ENCODE measurements at regions not wholly inside any gene's neighbourhood (a gene's known extent, or its start where the extent isn't known, plus 50 kb on each side); places are given as distances from the start of the nearest gene placed in this dataset.

- Mint-ChIP-seq H3K27me3 (no peaks in the 10 kb centered on the region), H3K4me3 (no peak overlapping the region), H3K36me3 (no peaks in the 10 kb centered on the region), H3K9me3 (no peaks in the 10 kb centered on the region), H3K27ac (no peak overlapping the region), H3K4me1 (no peaks in the 10 kb centered on the region)
- ATAC-seq (ENCODE audit: low read depth) (no peak), DNase-seq (ENCODE audit: low spot score in 2 of 2) (no peak)
Observed at GRCh38 chr2:2853346-2853745, 522.3 kb upstream of the MYT1L start.

- no peak overlapping the region for H3K27ac Mint-ChIP-seq
Observed at GRCh38 chr2:2851806-2852777, 521.0 kb upstream of the MYT1L start.

GRCh38 chr2:2851316-2851715, 520.2 kb upstream of the MYT1L start:
- DNase-seq (ENCODE audit: low spot score in 2 of 2), result no peak
- H3K9me3 Mint-ChIP-seq, result no peaks in the 10 kb centered on the region
- no peaks in the 10 kb centered on the region for H3K4me1 Mint-ChIP-seq
- no peak overlapping the region for H3K4me3 Mint-ChIP-seq
- no peaks in the 10 kb centered on the region for H3K36me3 Mint-ChIP-seq
- no peaks in the 10 kb centered on the region for H3K27me3 Mint-ChIP-seq
- no peak for ATAC-seq (ENCODE audit: low read depth)
- no peak overlapping the region for H3K27ac Mint-ChIP-seq

More at GRCh38 chr2:2851806-2852777, 521.0 kb upstream of the MYT1L start:
- Mint-ChIP-seq H3K36me3 (no peaks in the 10 kb centered on the region), H3K4me3 (no peak overlapping the region), H3K27me3 (no peaks in the 10 kb centered on the region), H3K4me1 (no peaks in the 10 kb centered on the region), H3K9me3 (no peaks in the 10 kb centered on the region)
- ATAC-seq (ENCODE audit: low read depth), result no peak
- no peak for DNase-seq (ENCODE audit: low spot score in 2 of 2)

GRCh38 chr2:2850859-2851258, 519.8 kb upstream of the MYT1L start:
- Mint-ChIP-seq H3K9me3 (no peaks in the 10 kb centered on the region), H3K27ac (no peak overlapping the region), H3K4me3 (no peak overlapping the region), H3K27me3 (no peaks in the 10 kb centered on the region), H3K36me3 (no peaks in the 10 kb centered on the region), H3K4me1 (no peaks in the 10 kb centered on the region)
- ATAC-seq (ENCODE audit: low read depth) (no peak), DNase-seq (ENCODE audit: low spot score in 2 of 2) (no peak)

GRCh38 chr2:2850218-2850755, 519.2 kb upstream of the MYT1L start:
- H3K27ac Mint-ChIP-seq, result no peak overlapping the region
- no peaks in the 10 kb centered on the region for H3K27me3 Mint-ChIP-seq
- ATAC-seq (ENCODE audit: low read depth) (no peak), DNase-seq (ENCODE audit: low spot score in 2 of 2) (no peak)
- no peaks in the 10 kb centered on the region for H3K36me3 Mint-ChIP-seq
- H3K9me3 Mint-ChIP-seq, result no peaks in the 10 kb centered on the region
- no peaks in the 10 kb centered on the region for H3K4me1 Mint-ChIP-seq
- no peak overlapping the region for H3K4me3 Mint-ChIP-seq

GRCh38 chr2:2849464-2850217, 518.6 kb upstream of the MYT1L start:
- H3K27me3 Mint-ChIP-seq, result no peaks in the 10 kb centered on the region
- DNase-seq (ENCODE audit: low spot score in 2 of 2) (no peak), ATAC-seq (ENCODE audit: low read depth) (no peak)
- H3K27ac Mint-ChIP-seq, result no peak overlapping the region
- H3K4me1 Mint-ChIP-seq, result no peaks in the 10 kb centered on the region
- no peak overlapping the region for H3K4me3 Mint-ChIP-seq
- no peaks in the 10 kb centered on the region for H3K36me3 Mint-ChIP-seq
- no peaks in the 10 kb centered on the region for H3K9me3 Mint-ChIP-seq

- no peak overlapping the region for H3K27ac Mint-ChIP-seq
- H3K9me3 Mint-ChIP-seq, result no peaks in the 10 kb centered on the region
- no peaks in the 10 kb centered on the region for H3K4me1 Mint-ChIP-seq
- ATAC-seq (ENCODE audit: low read depth) (no peak), DNase-seq (ENCODE audit: low spot score in 2 of 2) (no peak)
- H3K27me3 Mint-ChIP-seq, result no peaks in the 10 kb centered on the region
- H3K36me3 Mint-ChIP-seq, result no peaks in the 10 kb centered on the region
- H3K4me3 Mint-ChIP-seq, result no peak overlapping the region
Observed at GRCh38 chr2:2848621-2849333, 517.7 kb upstream of the MYT1L start.

GRCh38 chr2:2848198-2848597, 517.1 kb upstream of the MYT1L start:
- no peaks in the 10 kb centered on the region for H3K9me3 Mint-ChIP-seq
- H3K27me3 Mint-ChIP-seq, result no peaks in the 10 kb centered on the region
- DNase-seq (ENCODE audit: low spot score in 2 of 2) (no peak), ATAC-seq (ENCODE audit: low read depth) (no peak)
- H3K4me3 Mint-ChIP-seq, result no peak overlapping the region
- no peaks in the 10 kb centered on the region for H3K4me1 Mint-ChIP-seq
- no peaks in the 10 kb centered on the region for H3K36me3 Mint-ChIP-seq
- no peak overlapping the region for H3K27ac Mint-ChIP-seq

GRCh38 chr2:2847209-2847676, 516.2 kb upstream of the MYT1L start:
- Mint-ChIP-seq H3K27ac (no peak overlapping the region), H3K4me1 (no peaks in the 10 kb centered on the region), H3K36me3 (no peaks in the 10 kb centered on the region), H3K27me3 (no peaks in the 10 kb centered on the region), H3K9me3 (no peaks in the 10 kb centered on the region), H3K4me3 (no peak overlapping the region)
- ATAC-seq (ENCODE audit: low read depth) (no peak), DNase-seq (ENCODE audit: low spot score in 2 of 2) (no peak)

- Mint-ChIP-seq H3K4me3 (no peak overlapping the region), H3K36me3 (no peaks in the 10 kb centered on the region), H3K27ac (no peak overlapping the region), H3K9me3 (no peaks in the 10 kb centered on the region), H3K4me1 (no peaks in the 10 kb centered on the region), H3K27me3 (no peaks in the 10 kb centered on the region)
- ATAC-seq (ENCODE audit: low read depth) (no peak), DNase-seq (ENCODE audit: low spot score in 2 of 2) (no peak)
Observed at GRCh38 chr2:2846332-2847208, 515.5 kb upstream of the MYT1L start.

- no peak overlapping the region for H3K27ac Mint-ChIP-seq
- DNase-seq (ENCODE audit: low spot score in 2 of 2), result no peak
- no peaks in the 10 kb centered on the region for H3K4me1 Mint-ChIP-seq
- H3K4me3 Mint-ChIP-seq, result no peak overlapping the region
- H3K27me3 Mint-ChIP-seq, result no peaks in the 10 kb centered on the region
- no peak for ATAC-seq (ENCODE audit: low read depth)
- no peaks in the 10 kb centered on the region for H3K9me3 Mint-ChIP-seq
- H3K36me3 Mint-ChIP-seq, result no peaks in the 10 kb centered on the region
Observed at GRCh38 chr2:2845806-2846315, 514.8 kb upstream of the MYT1L start.

- Mint-ChIP-seq H3K27me3 (no peaks in the 10 kb centered on the region), H3K4me3 (no peak overlapping the region), H3K4me1 (no peaks in the 10 kb centered on the region), H3K9me3 (no peaks in the 10 kb centered on the region), H3K36me3 (no peaks in the 10 kb centered on the region), H3K27ac (no peak overlapping the region)
- ATAC-seq (ENCODE audit: low read depth) (no peak), DNase-seq (ENCODE audit: low spot score in 2 of 2) (no peak)
Observed at GRCh38 chr2:2845267-2845666, 514.2 kb upstream of the MYT1L start.
